D341Med (cell line): ENCODE measurements at regions not wholly inside any gene's neighbourhood (a gene's known extent, or its start where the extent isn't known, plus 50 kb on each side); places are given as distances from the start of the nearest gene placed in this dataset.
"Not testable (repeated sequence)": the region's sequence is repeated elsewhere in the genome, so short reads cannot be mapped to it uniquely, and the experiment has no call there.

ENCODE experiments used
- DNase-seq: peaks from one replicate; pipeline ENCODE4 v3.0.0; 2012; ENCODE audit warnings: low spot score

DNA sequence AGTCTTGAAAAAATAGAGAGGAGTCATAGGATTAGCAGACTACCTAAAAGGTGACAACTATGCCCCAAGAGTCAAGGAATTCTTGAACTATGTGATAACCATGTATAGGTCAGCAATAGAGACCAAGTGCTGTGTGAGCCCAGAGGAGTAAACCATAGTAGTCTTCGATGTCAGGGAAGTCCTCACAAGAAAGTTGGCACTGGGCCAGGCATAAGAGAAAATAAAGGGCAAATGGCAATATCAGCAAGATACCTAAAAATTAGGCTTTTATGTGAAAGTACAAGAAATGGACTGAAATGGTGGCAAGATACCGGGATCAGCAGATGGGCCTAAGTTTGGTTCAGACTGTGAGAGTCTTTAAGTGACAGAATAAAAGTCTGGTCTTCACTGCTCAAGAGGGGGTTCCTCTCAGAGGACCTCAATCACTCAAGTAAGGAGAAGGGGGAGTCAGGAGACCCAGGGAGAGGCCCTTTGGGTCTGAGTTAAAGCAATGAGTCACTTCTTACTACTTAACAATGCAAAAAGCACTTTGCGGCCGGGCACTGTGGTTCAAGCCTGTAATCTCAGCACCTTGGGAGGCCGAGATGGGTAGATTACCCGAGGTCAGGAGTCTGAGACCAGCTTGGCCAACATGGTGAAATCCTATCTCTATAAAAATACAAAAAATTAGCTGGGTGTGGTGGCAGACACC lies 95.0 kb downstream of the TEX35 start:
- DNase-seq = no peak

DNA sequence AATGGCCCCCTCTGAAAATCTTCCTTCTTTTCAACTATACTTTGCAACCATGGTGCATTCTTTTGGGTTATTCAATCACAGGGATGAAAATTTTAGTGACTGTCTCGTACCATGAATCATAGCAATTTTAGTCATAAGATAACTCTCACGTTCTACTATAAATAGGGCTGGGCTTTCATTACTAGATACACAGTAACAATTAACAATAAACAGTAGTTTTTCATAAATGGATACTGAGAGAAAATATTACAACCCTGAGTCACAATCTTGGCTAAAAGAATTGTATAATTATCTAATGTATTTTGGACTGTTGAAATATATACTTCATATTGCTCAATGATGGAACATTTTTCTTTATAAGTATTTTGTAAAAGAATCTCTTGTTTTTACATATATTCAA lies 96.1 kb downstream of the TEX35 start:
- no peak for DNase-seq

GRCh38 chr1:178610690-178611410 lies 97.9 kb downstream of the TEX35 start:
- not testable (repeated sequence) for DNase-seq

DNA sequence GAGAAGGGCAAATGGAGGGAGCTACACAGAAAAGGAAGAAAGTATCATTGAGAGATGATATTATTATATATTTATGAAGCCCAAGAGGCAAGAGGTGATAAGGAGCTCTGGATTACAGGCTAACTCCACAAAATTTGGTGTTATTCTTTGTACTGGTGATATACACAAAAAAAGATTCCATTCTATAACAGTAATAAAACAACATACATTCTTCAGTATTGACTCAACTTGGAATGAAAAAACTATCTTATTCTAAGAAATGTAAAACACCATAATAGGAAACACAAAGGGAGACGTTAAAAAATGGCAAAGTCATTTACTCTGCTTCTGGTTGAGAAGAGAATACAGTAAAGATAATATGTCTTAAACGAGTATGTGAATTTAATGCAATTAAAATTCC lies 99.4 kb downstream of the TEX35 start:
- no peak for DNase-seq

- no peak for DNase-seq
Measured at GRCh38 chr1:178613271-178613945, 100.5 kb downstream of the TEX35 start.

DNA sequence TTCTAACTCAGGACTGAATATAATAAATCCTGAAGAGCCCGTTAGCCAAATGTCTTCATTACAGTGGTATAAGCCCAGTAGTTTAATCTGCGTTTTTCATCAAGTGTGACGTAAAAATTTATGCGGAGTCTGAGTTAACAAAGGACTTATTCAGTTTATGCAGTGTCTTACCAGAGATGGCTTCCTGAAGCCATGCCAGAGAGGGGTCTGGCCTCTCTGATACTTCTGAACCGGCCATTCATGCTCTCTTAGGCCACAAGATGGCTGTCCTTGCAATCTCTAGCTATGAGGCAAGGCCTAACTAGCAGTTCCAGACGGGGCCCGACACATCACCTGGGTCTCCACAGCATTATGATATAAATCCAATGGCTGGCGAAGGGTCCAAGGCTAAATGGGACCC lies 101.4 kb downstream of the TEX35 start:
- no peak for DNase-seq

DNA sequence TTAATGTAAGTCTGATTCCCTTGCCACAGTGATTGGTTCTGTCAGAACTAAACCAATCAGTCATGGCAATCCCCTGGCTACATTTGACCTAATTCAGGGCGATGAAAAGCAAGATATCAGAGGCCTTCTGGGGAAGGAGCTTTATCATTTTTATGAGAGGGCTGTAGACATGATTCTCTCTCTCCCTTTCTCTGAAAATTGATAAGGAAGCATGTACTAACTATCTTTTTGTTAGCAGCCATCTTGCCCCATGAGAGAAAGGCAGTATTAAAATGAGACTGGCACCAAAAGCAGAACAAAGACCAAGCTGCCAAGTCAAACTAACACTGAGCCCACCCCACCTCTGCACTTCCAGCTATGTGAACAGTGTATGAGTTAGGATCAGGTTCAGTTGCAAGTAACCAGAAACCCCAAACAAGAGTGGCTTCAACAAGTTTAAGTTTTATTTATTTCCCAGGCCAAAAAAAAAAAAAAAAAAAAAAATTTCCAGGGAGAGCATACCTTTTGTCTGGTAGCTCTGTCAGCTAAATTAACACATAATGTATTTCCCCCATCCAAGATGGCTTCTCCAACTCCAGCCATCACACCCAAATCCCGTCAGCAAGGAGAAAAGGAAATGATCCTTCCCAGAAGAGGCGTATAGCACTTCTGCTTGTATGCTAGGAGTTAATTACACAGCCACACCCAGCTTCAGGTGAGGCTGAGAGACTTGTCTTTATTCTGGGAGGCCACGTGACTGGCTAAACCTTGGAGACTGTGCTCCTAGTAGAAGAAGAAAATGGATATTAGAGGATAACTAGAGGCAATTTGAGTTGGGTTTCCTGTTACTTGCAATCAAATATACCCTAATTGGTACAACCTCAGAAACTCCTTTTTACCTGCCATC lies 105.8 kb upstream of the RALGPS2 start:
- DNase-seq = no peak

- no peak for DNase-seq
Measured at GRCh38 chr1:178620584-178621475, 104.2 kb upstream of the RALGPS2 start.

DNA sequence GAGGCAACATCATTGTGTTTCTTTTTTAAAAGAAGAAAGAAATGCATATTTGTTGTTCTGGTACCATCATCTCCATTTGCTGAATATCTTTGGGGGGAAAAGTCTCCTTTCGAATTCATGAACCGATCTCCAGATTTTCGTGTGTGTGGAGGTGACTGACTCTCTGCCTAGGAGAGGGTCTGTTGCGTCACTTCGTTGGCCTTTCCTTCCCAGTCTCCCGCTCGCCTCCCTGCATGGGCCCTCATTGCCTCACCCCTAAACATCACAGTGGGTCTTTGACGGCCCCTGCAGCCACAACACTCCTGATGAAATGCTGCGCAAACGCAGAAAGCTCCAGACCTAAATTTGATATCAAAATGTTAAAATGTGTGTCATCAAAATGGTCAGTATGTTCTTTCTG lies 103.2 kb upstream of the RALGPS2 start:
- DNase-seq = no peak

DNA sequence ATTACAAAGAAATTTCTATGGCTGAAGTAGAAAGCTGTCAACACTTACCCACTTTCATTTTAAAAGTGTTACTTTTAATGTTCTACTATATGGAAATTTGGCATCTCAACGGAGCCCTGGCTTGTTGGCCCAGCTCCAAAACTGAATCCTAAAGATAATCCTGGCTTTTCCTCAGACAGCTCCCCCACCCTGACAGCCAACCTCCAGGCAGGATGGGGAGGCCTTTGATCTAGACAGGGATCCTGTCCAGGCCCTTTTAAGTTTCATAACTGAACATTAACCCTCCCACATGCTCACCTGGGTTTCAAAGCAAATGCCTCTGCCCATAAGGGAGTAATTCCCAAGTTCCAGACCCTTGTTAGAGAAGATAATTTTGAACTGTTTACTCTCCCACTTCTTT lies 99.3 kb upstream of the RALGPS2 start:
- DNase-seq = peak; percentile 49

- DNase-seq = no peak
Measured at GRCh38 chr1:178627037-178627436, 98.0 kb upstream of the RALGPS2 start.

DNA sequence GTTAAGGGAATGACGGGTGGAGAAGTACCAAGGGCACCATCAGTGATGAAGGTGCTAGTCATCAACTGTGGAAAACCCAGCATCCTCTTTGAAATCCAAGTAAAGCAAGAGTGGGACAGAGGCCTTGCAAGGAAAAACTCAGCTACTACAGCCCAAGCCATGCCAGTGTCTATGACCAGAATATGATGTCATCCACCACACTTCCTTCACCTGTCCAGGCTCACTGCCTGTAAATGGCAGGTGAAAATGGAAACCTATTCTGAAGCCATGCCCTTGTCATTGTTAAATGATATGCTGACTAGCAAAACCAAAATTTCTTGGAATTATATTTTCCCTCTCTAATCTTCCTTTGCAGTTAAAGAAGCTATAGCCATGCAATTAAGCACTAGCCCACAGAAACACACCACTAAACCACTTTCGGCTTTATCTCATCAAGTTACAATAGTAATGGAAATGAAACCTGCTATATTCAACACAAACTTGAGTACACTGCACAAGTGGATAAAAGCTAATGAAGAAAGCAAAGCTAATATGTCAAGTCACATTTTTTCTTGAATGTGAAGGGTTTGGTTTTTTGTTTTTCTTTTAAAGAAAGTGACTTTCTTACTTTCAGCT lies 96.3 kb upstream of the RALGPS2 start:
- DNase-seq = no peak

DNA sequence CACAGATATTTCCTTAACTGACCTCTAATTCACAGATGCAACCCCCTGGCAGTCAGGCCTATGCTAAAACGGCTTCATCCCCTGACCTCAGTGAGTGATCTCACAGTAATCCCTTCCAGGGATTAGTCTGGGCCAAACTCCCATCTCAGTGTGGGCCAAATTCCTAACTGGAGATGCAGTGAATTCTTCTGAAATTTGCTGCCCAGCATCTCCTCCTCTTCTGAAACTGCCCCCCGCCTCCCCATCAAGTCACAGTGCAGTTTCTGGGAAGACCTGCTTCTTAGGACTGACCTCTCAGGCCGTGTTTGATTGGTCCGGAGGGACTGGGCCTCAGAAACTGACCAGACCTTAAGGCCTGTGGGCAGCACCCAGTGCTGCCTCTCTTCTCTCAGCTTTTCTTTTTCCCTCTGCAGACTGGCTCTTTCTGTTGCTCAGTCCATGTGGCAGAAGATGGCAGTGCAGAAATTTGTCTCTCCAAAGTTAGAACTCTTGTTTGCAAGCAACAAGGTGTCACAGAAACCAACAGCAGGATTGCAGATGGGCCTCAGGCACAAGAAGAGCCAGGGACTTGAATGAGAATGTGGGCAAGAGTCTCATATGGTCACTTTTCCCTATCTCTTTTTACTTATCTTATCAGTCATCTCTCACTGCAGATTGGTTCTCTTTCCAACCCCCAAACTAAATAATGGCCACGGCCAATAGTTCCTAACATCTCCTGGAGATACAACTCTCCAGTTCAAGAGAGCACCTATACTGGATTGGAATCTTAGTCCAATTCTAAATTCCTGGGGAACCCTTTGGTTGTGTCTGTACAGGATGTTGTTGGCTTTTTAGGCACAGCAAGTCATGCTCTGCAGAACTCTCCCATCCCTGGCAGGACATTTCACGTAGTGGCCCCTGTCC lies 95.5 kb upstream of the RALGPS2 start:
- no peak for DNase-seq

DNA sequence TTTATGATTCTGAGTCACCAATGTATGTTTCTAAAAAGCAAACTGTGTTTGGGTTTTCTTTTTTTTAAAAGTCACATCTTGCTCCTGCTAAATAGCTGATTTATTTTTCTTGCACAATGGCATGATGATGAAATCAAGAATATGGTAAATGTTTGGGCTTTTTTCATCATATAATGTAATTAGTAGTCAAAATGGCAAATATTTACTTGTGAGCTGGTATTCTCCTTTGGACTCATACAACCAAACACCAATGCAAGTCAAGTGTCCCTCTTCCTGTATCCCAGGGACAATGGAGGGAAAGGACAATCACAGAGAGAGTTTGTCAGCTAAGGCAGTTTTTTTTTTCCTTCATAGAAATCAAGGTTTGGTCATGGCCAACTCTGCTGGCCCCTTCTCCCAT lies 94.6 kb upstream of the RALGPS2 start:
- no peak for DNase-seq

- no peak for DNase-seq
Measured at GRCh38 chr1:178632653-178633052, 92.4 kb upstream of the RALGPS2 start.

- no peak for DNase-seq
Measured at GRCh38 chr1:178633056-178633455, 92.0 kb upstream of the RALGPS2 start.

- no peak for DNase-seq
Measured at GRCh38 chr1:178634445-178634844, 90.6 kb upstream of the RALGPS2 start.

GRCh38 chr1:178637841-178638240 lies 87.2 kb upstream of the RALGPS2 start:
- no peak for DNase-seq

DNA sequence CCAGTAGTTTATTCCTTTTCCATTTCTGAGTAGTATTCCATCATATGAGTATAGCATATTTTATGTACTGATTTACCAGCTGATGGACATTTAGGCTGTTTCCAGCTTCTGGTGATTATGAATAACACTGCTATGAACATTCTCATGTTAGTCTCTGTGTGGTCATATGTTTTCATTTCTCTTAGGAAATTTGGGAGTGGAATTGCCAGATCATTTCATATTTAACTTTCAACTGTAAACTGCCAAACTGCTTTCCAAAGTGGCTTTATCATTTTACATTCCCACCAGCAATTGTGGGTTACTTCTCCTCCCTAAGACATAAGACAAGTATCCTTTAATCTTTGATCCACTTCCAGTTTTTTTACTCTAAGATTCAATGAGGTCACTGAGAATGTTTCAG lies 85.7 kb upstream of the RALGPS2 start:
- no peak for DNase-seq

DNA sequence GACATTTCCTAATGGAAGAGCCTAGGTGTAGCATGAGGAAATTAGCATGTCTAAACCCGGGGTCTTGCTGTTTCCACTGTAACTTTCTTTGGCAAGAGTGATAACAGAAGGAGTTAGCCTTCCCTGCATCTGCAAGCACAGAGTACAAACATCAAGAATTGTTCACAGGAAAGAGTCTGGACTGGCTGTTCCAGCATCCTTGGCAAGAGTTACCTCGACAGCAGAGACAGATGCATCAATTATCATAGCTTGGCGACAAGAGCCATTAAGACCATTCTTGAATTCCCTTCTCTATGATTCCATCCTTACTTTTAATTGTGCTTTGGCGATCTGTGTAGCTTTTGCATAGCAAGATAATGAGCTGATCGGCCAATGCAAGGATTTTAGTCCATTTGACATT lies 82.8 kb upstream of the RALGPS2 start:
- DNase-seq = no peak
